Left lung (tissue), 4 donors: ENCODE measurements at regions not wholly inside any gene's neighbourhood (a gene's known extent, or its start where the extent isn't known, plus 50 kb on each side); places are given as distances from the start of the nearest gene placed in this dataset.

Experiments
- ATAC-seq: fragments of 200-7000 bp; cut with Tn5 transposase; one replicate; pipeline ENCODE4 v1.9.1; 2020; ENCODE audit warnings: moderate library complexity
- DNase-seq, 4 donors: peaks; one replicate each; pipeline ENCODE4 v3.0.0-alpha.2; 2013 to 2020
- H3K27ac ChIP-seq, 2 donors: fragments of 200-600 bp; sonication (generic) in 1 of 2; one replicate each; pipeline versions ENCODE4 v1.5.0 to v1.8.0; 2020 to 2021
- H3K27me3 ChIP-seq, 2 donors: fragments of 200-600 bp; sonication (generic) in 1 of 2; one replicate each; pipeline versions ENCODE4 v1.5.0 to v1.8.0; 2020 to 2021
- H3K36me3 ChIP-seq, 2 donors: fragments of 200-600 bp; sonication (generic) in 1 of 2; one replicate each; pipeline versions ENCODE4 v1.5.0 to v1.8.0; 2020 to 2021
- H3K4me1 ChIP-seq, 2 donors: fragments of 200-600 bp; one replicate each; pipeline ENCODE4 v1.8.0; 2021
- H3K4me3 ChIP-seq, 2 donors: fragments of 200-600 bp; sonication (generic) in 1 of 2; one replicate each; pipeline versions ENCODE4 v1.5.0 to v1.8.0; 2020 to 2021; ENCODE audit warnings: mild to moderate bottlenecking in 1 of 2
- H3K9me3 ChIP-seq, 2 donors: fragments of 200-600 bp; sonication (generic) in 1 of 2; one replicate each; pipeline versions ENCODE4 v1.5.0 to v1.8.0; 2020 to 2021
- CTCF ChIP-seq, 2 donors: fragments of 200-600 bp; sonication (generic) in 1 of 2; IDR thresholded peaks; one replicate each; pipeline versions ENCODE4 v1.5.0 to v1.8.0; 2021; ENCODE audit warnings: antibody characterized with exemption in 2 of 2
- intact Hi-C, 2 donors: fragments of 100-400 bp; cut with DNase I; formaldehyde crosslinking; loops; one replicate each; pipeline versions ENCODE4 v1.11.2 to v1.14.2; 2022
- donor health status: DM: no; HTN: yes; CAD: no.
- donor health status: DM: no; HTN: no; CAD: no.

DNA sequence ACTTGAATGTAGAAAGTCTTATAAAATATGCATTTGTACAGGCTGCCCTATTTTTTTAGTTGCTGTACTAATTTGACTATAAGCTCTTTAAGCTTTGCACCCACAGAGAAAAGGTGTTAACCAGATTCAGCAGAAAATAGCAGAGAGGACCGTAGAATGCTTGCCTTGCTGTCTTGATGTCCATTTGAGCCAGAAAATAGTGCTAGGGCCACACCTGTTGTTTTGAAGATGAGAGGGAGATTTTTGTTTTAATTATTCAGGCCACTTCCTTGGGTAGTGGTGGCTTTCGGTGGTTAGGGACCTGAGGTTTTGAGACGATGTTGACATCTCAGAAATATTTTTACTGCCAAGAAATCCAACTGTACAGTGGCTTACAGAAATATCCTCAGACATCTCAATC is 196.0 kb downstream of the SPATA31D1 start:
- Histone ChIP-seq H3K36me3 (no peaks in the 10 kb centered on the region), H3K27ac (no peak overlapping the region), H3K4me1 (no peaks in the 10 kb centered on the region), H3K9me3 (no peaks in the 10 kb centered on the region), H3K4me3 (no peak overlapping the region), H3K27me3 (no peaks in the 10 kb centered on the region)
- TF ChIP-seq CTCF (IDR thresholded peaks at IDR 0.05) = no peak
- no peak for ATAC-seq
- intact Hi-C loops = no loop called here
- DNase-seq = no peak

GRCh38 chr9:82188817-82189216 is 200.2 kb downstream of the SPATA31D1 start:
- DNase-seq = no peak
- H3K4me3 ChIP-seq = no peak overlapping the region
- ATAC-seq = no peak
- H3K27me3 ChIP-seq = no peaks in the 10 kb centered on the region
- intact Hi-C loops = no loop called here
- H3K27ac ChIP-seq = no peak overlapping the region
- H3K9me3 ChIP-seq = peaks cover 0 to under 1% of the 10 kb centered on the region in 2 donors
- H3K36me3 ChIP-seq = no peaks in the 10 kb centered on the region
- TF ChIP-seq CTCF (IDR thresholded peaks at IDR 0.05) = no peak
- no peaks in the 10 kb centered on the region for H3K4me1 ChIP-seq

- intact Hi-C loops = no loop called here
- H3K9me3 ChIP-seq = peaks cover 0 to 12% of the 10 kb centered on the region in 2 donors
- no peak for TF ChIP-seq CTCF (IDR thresholded peaks at IDR 0.05)
- no peaks in the 10 kb centered on the region for H3K4me1 ChIP-seq
- no peak for DNase-seq
- no peak for ATAC-seq
- no peaks in the 10 kb centered on the region for H3K36me3 ChIP-seq
- no peak overlapping the region for H3K4me3 ChIP-seq
- no peak overlapping the region for H3K27ac ChIP-seq
- no peaks in the 10 kb centered on the region for H3K27me3 ChIP-seq
Observed at GRCh38 chr9:82191082-82191770, 202.7 kb downstream of the SPATA31D1 start.

DNA sequence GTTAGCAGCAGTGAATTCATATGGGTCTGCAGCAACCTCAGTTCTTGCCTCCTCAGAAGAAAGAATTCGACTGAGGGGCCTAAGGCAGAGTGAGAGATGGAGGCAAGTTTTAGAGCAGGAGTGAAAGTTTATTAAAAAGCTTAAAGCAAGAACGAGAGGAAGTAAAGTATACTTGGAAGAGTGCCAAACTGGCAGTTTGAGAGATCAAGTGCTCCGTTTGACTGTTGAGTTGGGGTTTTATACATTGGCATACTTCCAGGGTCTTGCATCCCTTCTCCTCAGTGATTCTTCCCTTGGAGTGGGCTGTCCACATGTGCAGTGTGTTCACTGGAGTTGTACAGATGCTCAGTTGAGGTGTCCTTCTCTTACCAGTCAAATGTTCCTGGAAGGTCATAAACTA is 203.6 kb downstream of the SPATA31D1 start:
- no peaks in the 10 kb centered on the region for H3K27me3 ChIP-seq
- H3K36me3 ChIP-seq = no peaks in the 10 kb centered on the region
- DNase-seq = no peak
- no peaks in the 10 kb centered on the region for H3K4me1 ChIP-seq
- ATAC-seq = no peak
- H3K9me3 ChIP-seq = peaks cover 0 to 12% of the 10 kb centered on the region in 2 donors
- no peak overlapping the region for H3K4me3 ChIP-seq
- intact Hi-C loops = no loop called here
- no peak for TF ChIP-seq CTCF (IDR thresholded peaks at IDR 0.05)
- H3K27ac ChIP-seq = no peak overlapping the region

GRCh38 chr9:82196622-82197441 is 208.3 kb downstream of the SPATA31D1 start:
- DNase-seq = no peak

More at GRCh38 chr9:82196622-82197441, 208.3 kb downstream of the SPATA31D1 start:
- intact Hi-C loops = no loop called here
- Histone ChIP-seq H3K9me3 (peaks cover 0 to 12% of the 10 kb centered on the region in 2 donors), H3K36me3 (no peaks in the 10 kb centered on the region), H3K4me1 (no peaks in the 10 kb centered on the region), H3K27me3 (no peaks in the 10 kb centered on the region), H3K27ac (no peak overlapping the region), H3K4me3 (no peak overlapping the region)
- ATAC-seq = no peak
- TF ChIP-seq CTCF (IDR thresholded peaks at IDR 0.05) = no peak
